MM.1S (cell line): ENCODE measurements at regions not wholly inside any gene's neighbourhood (a gene's known extent, or its start where the extent isn't known, plus 50 kb on each side); places are given as distances from the start of the nearest gene placed in this dataset.

ENCODE experiments used
- DNase-seq: peaks from one replicate; pipeline ENCODE4 v3.0.0-alpha.2; 2015
- H2AFZ ChIP-seq: fragments of 300-600 bp; sonication (generic); 2 replicates; pipeline ENCODE4 v1.6.0; 2016; ENCODE audit warnings: antibody characterized with exemption, low read length
- H3F3A ChIP-seq: fragments of 300-600 bp; sonication (generic); 2 replicates; pipeline ENCODE4 v1.6.1; 2016; ENCODE audit warnings: mild to moderate bottlenecking, antibody characterized with exemption, low read length, moderate library complexity, mixed read lengths; ENCODE audit not compliant: insufficient read depth
- H3K27ac ChIP-seq: fragments of 300-600 bp; sonication (generic); 2 replicates; pipeline ENCODE4 v1.5.1; 2016; ENCODE audit warnings: mild to moderate bottlenecking, low read length
- H3K27me3 ChIP-seq: fragments of 300-600 bp; sonication (generic); replicated peaks from 2 replicates; pipeline ENCODE4 v1.6.0; 2016; ENCODE audit warnings: low read length; ENCODE audit not compliant: insufficient read depth
- H3K36me3 ChIP-seq: fragments of 300-600 bp; sonication (generic); replicated peaks from 2 replicates; pipeline ENCODE4 v1.6.1; 2016; ENCODE audit warnings: mild to moderate bottlenecking, low read length, mixed read lengths; ENCODE audit not compliant: insufficient read depth
- H3K4me1 ChIP-seq: fragments of 300-600 bp; sonication (generic); 2 replicates; pipeline ENCODE4 v1.6.1; 2016; ENCODE audit warnings: low read length, mixed read lengths
- H3K4me2 ChIP-seq: fragments of 300-600 bp; sonication (generic); 2 replicates; pipeline ENCODE4 v1.6.0; 2016; ENCODE audit warnings: low read depth, low read length
- H3K4me3 ChIP-seq: fragments of 300-600 bp; sonication (generic); 2 replicates; pipeline ENCODE4 v1.5.1; 2016; ENCODE audit warnings: low read length, mixed read lengths
- H3K79me2 ChIP-seq: fragments of 300-600 bp; sonication (generic); 2 replicates; pipeline ENCODE4 v1.6.1; 2016; ENCODE audit warnings: mixed run types, low read length, mixed read lengths
- H3K9ac ChIP-seq: fragments of 300-600 bp; sonication (generic); 2 replicates; pipeline ENCODE4 v1.6.1; 2016; ENCODE audit warnings: low read length, mixed read lengths
- H3K9me2 ChIP-seq: fragments of 300-600 bp; sonication (generic); replicated peaks from 2 replicates; pipeline ENCODE4 v1.6.1; 2016; ENCODE audit warnings: mild to moderate bottlenecking, low read length, mixed read lengths; ENCODE audit not compliant: insufficient read depth
- H3K9me3 ChIP-seq: fragments of 300-600 bp; sonication (generic); replicated peaks from 2 replicates; pipeline ENCODE4 v1.6.1; 2016; ENCODE audit warnings: mild to moderate bottlenecking, low read length, mixed read lengths; ENCODE audit not compliant: insufficient read depth
- H4K20me1 ChIP-seq: fragments of 300-600 bp; sonication (generic); 2 replicates; pipeline ENCODE4 v1.6.1; 2016; ENCODE audit warnings: mild to moderate bottlenecking, low read length, moderate library complexity, mixed read lengths; ENCODE audit not compliant: insufficient read depth
- CTCF ChIP-seq: fragments of 300-600 bp; sonication (generic); IDR thresholded peaks from 2 replicates; pipeline ENCODE4 v1.5.1; 2016; ENCODE audit warnings: antibody characterized with exemption, low read length, mixed read lengths
- EZH2 ChIP-seq: fragments of 300-600 bp; sonication (generic); optimal IDR thresholded peaks from 2 replicates; pipeline ENCODE3; 2017; ENCODE audit warnings: low read depth, mild to moderate bottlenecking, antibody characterized with exemption, low read length, mixed read lengths
- EZH2phosphoT487 ChIP-seq: fragments of 300-600 bp; sonication (generic); IDR thresholded peaks from 2 replicates; pipeline ENCODE4 v1.6.1; 2018; ENCODE audit warnings: antibody characterized with exemption, low read length

DNA sequence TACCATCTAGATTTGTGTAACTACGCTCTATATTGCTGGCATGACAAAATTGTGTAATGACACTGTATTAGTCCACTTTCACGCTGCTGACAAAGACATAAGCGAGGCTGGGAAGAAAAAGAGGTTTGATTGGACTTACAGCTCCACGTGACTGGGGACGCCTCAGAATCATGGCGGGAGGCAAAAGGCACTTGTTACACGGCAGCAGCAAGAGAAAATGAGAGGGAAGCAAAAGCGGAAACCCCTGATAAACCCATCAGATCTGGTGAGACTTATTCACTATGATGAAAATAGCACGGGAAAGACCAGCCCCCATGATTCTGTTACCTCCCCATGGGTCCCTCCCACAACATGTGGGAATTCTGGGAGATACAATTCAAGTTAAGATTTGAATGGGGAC is 905.7 kb downstream of the DIPK2A start:
- no peaks in the 10 kb centered on the region for H3K27me3 ChIP-seq
- no peak overlapping the region for H3K4me3 ChIP-seq
- H3K36me3 ChIP-seq: no peaks in the 10 kb centered on the region
- no peaks in the 10 kb centered on the region for H3K79me2 ChIP-seq
- H3K27ac ChIP-seq: no peak overlapping the region
- TF ChIP-seq CTCF: no peak
- TF ChIP-seq EZH2phosphoT487: no peak
- no peak for TF ChIP-seq EZH2
- H3K9me3 ChIP-seq: no peaks in the 10 kb centered on the region
- no peaks in the 10 kb centered on the region for H3K4me1 ChIP-seq
- H4K20me1 ChIP-seq: no peaks in the 10 kb centered on the region
- H3K9me2 ChIP-seq: no peaks in the 10 kb centered on the region
- no peak overlapping the region for H3K9ac ChIP-seq
- no peaks in the 10 kb centered on the region for H3F3A ChIP-seq
- H3K4me2 ChIP-seq: no peak overlapping the region
- H2AFZ ChIP-seq: no peak overlapping the region
- DNase-seq: no peak

- no peak overlapping the region for H3K4me2 ChIP-seq
- no peaks in the 10 kb centered on the region for H3K79me2 ChIP-seq
- no peak overlapping the region for H3K4me3 ChIP-seq
- DNase-seq: no peak
- no peaks in the 10 kb centered on the region for H4K20me1 ChIP-seq
- H3K27me3 ChIP-seq: no peaks in the 10 kb centered on the region
- H3K36me3 ChIP-seq: no peaks in the 10 kb centered on the region
- H3F3A ChIP-seq: no peaks in the 10 kb centered on the region
- H3K9ac ChIP-seq: no peak overlapping the region
- H3K9me3 ChIP-seq: no peaks in the 10 kb centered on the region
- no peaks in the 10 kb centered on the region for H3K4me1 ChIP-seq
- no peak overlapping the region for H2AFZ ChIP-seq
- H3K9me2 ChIP-seq: no peaks in the 10 kb centered on the region
- no peak for TF ChIP-seq EZH2phosphoT487
- no peak overlapping the region for H3K27ac ChIP-seq
These were observed 908.1 kb downstream of the DIPK2A start for GRCh38 chr3:144879701-144880100.

DNA sequence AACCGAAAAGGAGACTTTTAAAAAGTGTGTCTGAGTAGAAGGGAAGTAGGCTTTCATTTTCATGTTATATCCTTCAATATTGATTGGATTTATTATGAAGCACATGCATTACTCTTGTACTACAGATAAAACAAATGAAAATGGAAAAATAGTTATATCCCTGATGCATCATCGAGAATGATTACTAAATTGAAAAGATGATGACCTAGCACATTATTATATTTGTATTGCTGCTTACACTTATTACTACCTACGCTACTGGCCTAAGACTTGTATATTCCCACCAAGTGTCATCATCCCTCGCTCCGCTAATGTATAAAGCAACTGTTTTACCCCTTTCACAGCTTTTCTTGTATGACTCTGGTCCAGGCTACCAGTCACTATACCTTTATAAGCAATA is 922.4 kb downstream of the DIPK2A start:
- H3K79me2 ChIP-seq: no peaks in the 10 kb centered on the region
- no peaks in the 10 kb centered on the region for H3K9me3 ChIP-seq
- no peak for DNase-seq
- H3K4me3 ChIP-seq: no peak overlapping the region
- no peak overlapping the region for H3K27ac ChIP-seq
- H3K27me3 ChIP-seq: no peaks in the 10 kb centered on the region
- no peak overlapping the region for H3K9ac ChIP-seq
- no peaks in the 10 kb centered on the region for H3F3A ChIP-seq
- no peaks in the 10 kb centered on the region for H3K9me2 ChIP-seq
- no peak overlapping the region for H2AFZ ChIP-seq
- no peak overlapping the region for H3K4me2 ChIP-seq
- no peaks in the 10 kb centered on the region for H3K4me1 ChIP-seq
- H3K36me3 ChIP-seq: no peaks in the 10 kb centered on the region
- TF ChIP-seq EZH2phosphoT487 (no peak), CTCF (no peak), EZH2 (no peak)
- no peaks in the 10 kb centered on the region for H4K20me1 ChIP-seq

- Histone ChIP-seq H4K20me1 (no peaks in the 10 kb centered on the region), H3K27ac (no peak overlapping the region), H3K4me2 (no peak overlapping the region), H2AFZ (no peak overlapping the region), H3K4me3 (no peak overlapping the region), H3K79me2 (no peaks in the 10 kb centered on the region), H3K4me1 (no peaks in the 10 kb centered on the region), H3K9ac (no peak overlapping the region), H3K9me2 (no peaks in the 10 kb centered on the region), H3K9me3 (no peaks in the 10 kb centered on the region), H3K27me3 (no peaks in the 10 kb centered on the region), H3K36me3 (no peaks in the 10 kb centered on the region), H3F3A (no peaks in the 10 kb centered on the region)
- DNase-seq: no peak
- no peak for TF ChIP-seq EZH2
- no peak for TF ChIP-seq EZH2phosphoT487
- TF ChIP-seq CTCF: no peak
These were observed 923.0 kb downstream of the DIPK2A start for GRCh38 chr3:144894576-144894975.
